HG03175 (cell line): ENCODE measurements at regions not wholly inside any gene's neighbourhood (a gene's known extent, or its start where the extent isn't known, plus 50 kb on each side); places are given as distances from the start of the nearest gene placed in this dataset.
A peak's percentile ranks its signal among the peaks of the same experiment; 100 is the strongest.
"Not testable (repeated sequence)": the region's sequence is repeated elsewhere in the genome, so short reads cannot be mapped to it uniquely, and the experiment has no call there.

ENCODE experiments used
- ATAC-seq: cut with Tn5 transposase; IDR thresholded peaks from one replicate; pipeline ENCODE4 v1.9.1; 2021; ENCODE audit warnings: mild to moderate bottlenecking, moderate library complexity; ENCODE audit not compliant: unreplicated experiment

GRCh38 chr4:33739884-33740632, 2504.3 kb downstream of the ARAP2 start:
- no peak for ATAC-seq

- ATAC-seq: not testable (repeated sequence)
Measured at GRCh38 chr4:33740871-33741270, 2503.4 kb downstream of the ARAP2 start.

- ATAC-seq: peak; percentile 45
Measured at GRCh38 chr4:33746979-33747378, 2497.3 kb downstream of the ARAP2 start.

GRCh38 chr4:33751050-33751449, 2493.3 kb downstream of the ARAP2 start:
- no peak for ATAC-seq

DNA sequence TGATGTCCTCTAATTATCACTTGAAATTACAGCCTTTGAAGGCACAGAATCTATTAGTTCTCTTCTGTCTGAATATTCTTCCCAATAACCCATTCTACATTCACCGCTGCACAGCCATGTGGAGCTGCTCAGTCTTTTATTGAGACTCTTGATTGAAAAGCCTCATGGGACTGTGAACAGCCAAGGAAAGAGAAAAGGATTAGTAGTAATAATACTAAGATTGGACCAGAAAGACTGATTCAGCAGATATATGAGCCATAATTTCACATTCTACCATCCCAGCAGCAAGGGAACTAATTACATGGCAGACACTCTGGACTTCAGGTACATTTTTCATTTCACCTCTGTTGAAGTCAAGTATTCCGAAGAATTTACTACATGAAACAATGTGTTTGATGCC, 2471.7 kb downstream of the ARAP2 start:
- ATAC-seq: no peak

- ATAC-seq: no peak
Measured at GRCh38 chr4:33780952-33781791, 2463.1 kb downstream of the ARAP2 start.

- no peak for ATAC-seq
Measured at GRCh38 chr4:33785843-33786242, 2458.5 kb downstream of the ARAP2 start.

DNA sequence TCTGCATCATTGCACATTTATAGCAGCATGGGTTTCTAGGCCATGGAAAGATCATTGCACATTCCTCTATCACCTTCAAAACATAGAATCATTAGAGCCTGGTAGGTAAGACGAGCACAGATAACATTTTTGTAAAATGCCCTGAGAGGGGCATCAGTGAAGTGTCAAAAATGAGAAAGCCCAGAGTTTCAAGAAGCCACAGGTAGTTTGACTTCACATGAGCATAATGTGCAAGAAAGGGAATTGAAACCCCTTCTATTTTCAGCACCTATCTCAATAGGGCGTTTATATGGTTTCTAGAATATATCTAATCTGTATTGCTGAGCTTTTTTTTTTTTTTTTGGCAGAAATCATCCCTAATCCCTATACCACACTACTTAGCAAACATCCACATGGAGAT, 2441.7 kb downstream of the ARAP2 start:
- no peak for ATAC-seq

- ATAC-seq: no peak
Measured at GRCh38 chr4:33825685-33826084, 2418.6 kb downstream of the ARAP2 start.

- ATAC-seq: not testable (repeated sequence)
Measured at GRCh38 chr4:33829356-33829755, 2415.0 kb downstream of the ARAP2 start.

DNA sequence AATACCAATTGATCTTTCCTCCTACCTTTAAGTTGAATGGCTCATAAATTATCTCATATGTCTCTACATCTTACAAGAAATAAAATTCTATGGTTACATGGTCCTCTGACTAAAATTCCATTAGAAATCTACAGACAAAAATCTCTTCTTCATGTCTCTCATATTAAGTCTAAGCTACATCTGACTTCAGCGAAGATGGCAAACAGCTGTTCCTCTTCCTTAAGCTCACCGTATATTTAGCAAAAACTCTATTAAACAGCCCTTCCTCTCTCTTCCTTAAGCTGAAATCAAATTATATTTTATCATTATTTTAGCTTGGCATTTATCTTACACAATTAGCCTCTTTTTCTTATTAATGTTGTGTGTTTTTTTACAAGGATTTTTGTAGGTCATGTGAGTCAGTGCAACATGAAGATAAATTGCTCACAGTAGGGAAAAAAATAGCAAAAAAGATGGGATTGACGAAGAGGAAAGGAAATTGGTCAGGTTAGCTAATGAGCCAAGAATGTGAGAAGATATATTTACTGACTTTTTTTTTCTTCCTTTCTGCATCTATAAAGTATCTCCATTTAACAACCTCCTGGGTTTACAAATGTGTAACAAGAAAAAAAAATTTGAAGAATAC, 2412.8 kb downstream of the ARAP2 start:
- no peak for ATAC-seq

DNA sequence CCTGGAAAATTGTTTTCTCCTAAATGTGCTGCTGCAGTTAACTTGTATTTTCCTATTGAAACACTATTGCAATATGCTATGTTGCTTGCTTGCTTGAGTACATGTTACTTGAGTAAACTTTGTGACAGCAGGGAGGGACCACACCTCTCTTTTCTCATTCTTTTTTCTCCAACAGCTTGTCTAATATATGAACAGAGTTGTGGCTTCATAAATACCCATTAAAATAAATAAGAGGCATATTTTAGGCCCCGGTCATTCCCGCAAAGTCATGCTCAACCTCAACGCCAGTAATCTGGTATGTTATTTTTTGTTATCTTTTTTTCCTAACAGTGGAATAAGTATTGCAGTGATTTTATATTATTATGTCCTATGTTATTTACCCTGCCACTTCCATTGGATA, 2408.6 kb downstream of the ARAP2 start:
- ATAC-seq: not testable (repeated sequence)

DNA sequence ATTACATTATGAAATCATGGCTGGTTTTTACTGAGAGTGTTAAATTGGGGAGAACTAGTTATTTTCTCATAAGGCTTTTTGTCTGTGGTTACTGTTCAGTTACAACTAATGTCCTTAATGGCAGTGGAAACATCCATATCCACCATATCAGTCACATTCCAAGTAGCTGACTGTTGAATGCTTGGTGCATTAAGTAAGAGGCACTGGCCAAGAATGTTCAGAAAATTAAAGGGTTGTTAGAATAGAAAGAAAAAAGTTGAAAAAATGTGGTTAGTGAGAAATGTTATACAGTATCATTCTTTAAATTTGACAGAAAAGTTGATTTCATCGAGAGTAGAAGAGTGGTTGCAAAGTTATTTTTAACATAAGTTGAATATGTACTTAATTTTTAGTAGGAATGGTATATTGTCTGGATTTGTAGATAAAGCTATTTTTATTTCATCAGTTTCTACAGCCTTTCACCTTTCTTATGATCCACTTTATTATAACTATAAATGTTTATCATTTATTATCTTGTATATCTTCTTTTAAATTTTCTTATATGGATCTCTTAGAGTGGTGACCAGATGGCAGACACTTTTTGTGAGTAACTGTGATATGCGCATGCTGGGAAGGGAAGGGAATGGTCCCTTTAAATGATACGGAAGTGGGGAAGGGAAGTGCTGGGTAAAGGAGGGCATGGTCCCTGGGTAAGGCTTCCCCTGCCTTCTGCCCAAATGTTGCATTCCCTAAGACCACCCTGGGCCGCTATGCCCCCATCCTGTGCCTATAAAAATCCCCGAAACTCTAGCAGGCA, 2407.1 kb downstream of the ARAP2 start:
- ATAC-seq: no peak

GRCh38 chr4:33841120-33841519, 2403.2 kb downstream of the ARAP2 start:
- no peak for ATAC-seq

DNA sequence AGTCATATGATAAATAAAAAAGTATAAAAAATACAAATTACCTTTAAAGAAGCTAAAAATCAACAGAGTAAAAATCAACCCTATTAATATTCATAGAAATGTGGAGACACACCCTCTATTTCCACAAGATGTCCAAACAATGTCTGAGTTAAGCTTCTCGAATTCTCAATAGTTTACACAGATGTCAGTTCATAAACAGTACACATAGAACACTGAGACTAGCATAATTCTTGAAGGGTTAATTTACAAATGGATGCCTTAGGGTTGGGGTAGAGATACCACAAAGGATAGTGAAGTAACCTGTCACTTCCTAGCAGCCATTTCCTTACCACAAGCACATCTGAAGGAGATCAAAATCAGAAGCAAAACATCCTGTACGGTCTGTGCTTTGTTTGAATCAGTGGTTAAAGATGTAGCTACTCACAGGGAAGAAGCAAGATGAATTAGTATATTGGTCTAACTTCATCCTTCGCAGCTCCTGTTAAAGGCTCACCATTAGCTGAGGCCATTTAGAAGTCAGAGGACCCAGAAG, 2393.9 kb downstream of the ARAP2 start:
- no peak for ATAC-seq

DNA sequence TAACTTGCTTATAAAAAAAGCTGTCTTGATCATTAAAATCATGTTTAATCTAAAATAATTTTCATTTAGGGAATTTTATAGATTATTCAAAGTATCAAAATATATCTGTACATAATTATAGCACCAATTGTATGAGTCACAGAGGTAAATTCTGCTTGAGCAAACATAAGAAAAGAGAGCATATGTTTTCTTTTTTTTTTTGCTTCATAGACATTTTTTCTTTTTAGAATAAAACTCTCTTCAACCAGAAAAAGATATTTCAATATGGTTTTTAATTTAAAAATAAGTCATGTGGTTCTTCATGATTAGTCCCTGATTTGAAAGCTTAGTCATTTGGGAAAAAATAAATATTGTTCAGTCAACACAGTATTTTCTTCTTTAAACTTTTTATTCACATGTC, 2390.6 kb downstream of the ARAP2 start:
- not testable (repeated sequence) for ATAC-seq

DNA sequence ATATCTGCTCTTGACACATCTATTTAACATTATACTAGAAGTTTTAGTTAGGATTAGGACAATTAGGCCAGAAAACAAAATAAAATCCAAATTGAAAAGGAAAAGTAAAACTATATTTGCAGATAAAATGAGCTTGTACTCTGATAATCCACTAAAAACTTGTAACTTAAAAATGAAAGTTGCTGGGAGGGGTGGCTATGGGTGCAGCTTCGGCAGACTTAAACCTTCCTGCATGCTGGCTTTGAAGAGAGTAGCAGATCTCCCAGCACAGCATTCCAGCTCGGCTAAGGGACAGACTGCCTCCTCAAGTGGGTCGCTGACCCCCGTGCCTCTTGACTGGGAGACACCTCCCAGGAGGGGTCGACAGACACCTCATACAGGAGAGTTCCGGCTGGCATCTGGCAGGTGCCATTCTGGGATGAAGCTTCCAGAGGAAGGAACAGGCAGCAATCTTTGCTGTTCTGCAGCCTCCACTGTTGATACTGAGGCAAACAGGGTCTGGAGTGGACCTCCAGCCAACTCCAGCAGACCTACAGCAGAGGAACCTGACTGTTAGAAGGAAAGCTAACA, 2379.9 kb downstream of the ARAP2 start:
- no peak for ATAC-seq

DNA sequence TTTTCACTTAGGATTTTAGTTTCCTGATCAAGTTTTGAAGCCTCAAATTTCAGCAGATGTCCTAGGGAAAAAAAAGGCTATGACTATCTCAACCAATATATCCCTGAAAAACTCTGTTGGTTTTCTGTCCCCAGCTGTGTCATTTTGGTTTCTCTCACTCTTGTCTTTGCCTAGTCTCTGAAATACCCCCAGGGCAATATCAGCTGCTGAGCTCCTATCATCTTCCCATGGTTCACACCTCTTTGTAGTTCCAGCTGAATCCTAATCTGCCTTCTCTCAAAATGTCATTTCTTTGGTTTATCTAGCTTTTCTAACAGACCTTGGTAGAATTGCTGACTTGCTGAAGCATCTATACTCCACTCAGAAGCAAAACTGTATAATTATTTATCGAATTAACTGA, 2370.5 kb downstream of the ARAP2 start:
- no peak for ATAC-seq

DNA sequence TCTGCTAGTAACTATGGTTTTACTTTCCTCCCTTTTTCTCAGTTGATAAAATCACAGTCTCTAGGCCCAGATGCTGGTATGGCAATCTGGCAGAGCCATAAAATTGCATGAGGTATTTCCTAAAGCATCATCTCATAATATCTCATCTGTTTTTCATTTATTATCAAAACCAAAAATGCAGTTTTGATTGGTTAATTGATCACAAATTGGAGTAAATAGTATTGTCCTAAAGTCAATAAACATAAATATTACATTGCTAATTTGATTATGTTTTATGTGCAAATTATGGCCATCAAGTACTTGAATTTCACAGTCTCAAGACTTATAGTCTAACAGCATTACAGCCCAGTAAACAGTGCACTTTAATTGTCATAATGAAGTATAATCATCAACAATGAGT, 2365.6 kb downstream of the ARAP2 start:
- no peak for ATAC-seq

- ATAC-seq: no peak
Measured at GRCh38 chr4:33881176-33881575, 2363.1 kb downstream of the ARAP2 start.
